Posterior cingulate gyrus (tissue), 11 donors: ENCODE measurements at regions not wholly inside any gene's neighbourhood (a gene's known extent, or its start where the extent isn't known, plus 50 kb on each side); places are given as distances from the start of the nearest gene placed in this dataset.
"Not testable (repeated sequence)": the region's sequence is repeated elsewhere in the genome, so short reads cannot be mapped to it uniquely, and the experiment has no call there.

Experiments used
- DNase-seq, 10 donors: peaks; one replicate each; pipeline versions ENCODE4 v3.0.0 to v3.0.0-alpha.2; 2020 to 2021; ENCODE audit warnings: mixed read lengths in 3 of 10
- intact Hi-C: fragments of 100-400 bp; cut with DNase I; formaldehyde crosslinking; loops from one replicate; pipeline ENCODE4 v1.15.1; 2023

GRCh38 chr4:27974881-27975280 lies 1114.2 kb downstream of the STIM2 start:
- DNase-seq, intact Hi-C loops: not testable (repeated sequence)

- not testable (repeated sequence) for DNase-seq
These were observed 1117.9 kb downstream of the STIM2 start for GRCh38 chr4:27978427-27979109.

GRCh38 chr4:27985522-27985921 lies 1124.9 kb downstream of the STIM2 start:
- no peak for DNase-seq
- intact Hi-C loops: no loop called here

More at GRCh38 chr4:27978427-27979109, 1117.9 kb downstream of the STIM2 start:
- intact Hi-C loops: not testable (repeated sequence)

- DNase-seq: no peak
- intact Hi-C loops: no loop called here
These were observed 1125.8 kb downstream of the STIM2 start for GRCh38 chr4:27986476-27986875.

- intact Hi-C loops: no loop called here
- no peak for DNase-seq
These were observed 1141.1 kb downstream of the STIM2 start for GRCh38 chr4:28001698-28002097.

- intact Hi-C loops: no loop called here
These were observed 1143.9 kb downstream of the STIM2 start for GRCh38 chr4:28004520-28004919.

GRCh38 chr4:28006021-28006420 lies 1145.4 kb downstream of the STIM2 start:
- intact Hi-C loops: no loop called here
- DNase-seq: peak in 2 of 10 donors; percentile 28 to 70

More at GRCh38 chr4:28004520-28004919, 1143.9 kb downstream of the STIM2 start:
- DNase-seq: no peak

GRCh38 chr4:28007693-28008092 lies 1147.1 kb downstream of the STIM2 start:
- peak in 2 of 10 donors; percentile 42 to 53 for DNase-seq
- intact Hi-C loops: no loop called here

- DNase-seq: no peak
- intact Hi-C loops: no loop called here
These were observed 1148.9 kb downstream of the STIM2 start for GRCh38 chr4:28009541-28009940.

- peak in 2 of 10 donors; percentile 19 to 45 for DNase-seq
- intact Hi-C loops: no loop called here
These were observed 1150.1 kb downstream of the STIM2 start for GRCh38 chr4:28010577-28011240.

GRCh38 chr4:28014469-28014868 lies 1153.8 kb downstream of the STIM2 start:
- intact Hi-C loops: no loop called here
- DNase-seq: peak in 1 of 10 donors; percentile 17

- intact Hi-C loops: no loop called here
- no peak for DNase-seq
These were observed 1155.4 kb downstream of the STIM2 start for GRCh38 chr4:28015996-28016395.

- intact Hi-C loops: not testable (repeated sequence)
- peak in 5 of 10 donors; percentile 6 to 83 (median 51) for DNase-seq
These were observed 1177.6 kb downstream of the STIM2 start for GRCh38 chr4:28038253-28038652.

GRCh38 chr4:28062562-28062961 lies 1201.9 kb downstream of the STIM2 start:
- intact Hi-C loops: no loop called here
- no peak for DNase-seq

- intact Hi-C loops: no loop called here
- peak in 2 of 10 donors; percentile 46 to 50 for DNase-seq
These were observed 1213.4 kb downstream of the STIM2 start for GRCh38 chr4:28073860-28074555.

- no peak for DNase-seq
- intact Hi-C loops: no loop called here
These were observed 1214.8 kb downstream of the STIM2 start for GRCh38 chr4:28075401-28075956.

- DNase-seq: peak in 2 of 10 donors; percentile 29 to 64
- intact Hi-C loops: not testable (repeated sequence)
These were observed 1216.6 kb downstream of the STIM2 start for GRCh38 chr4:28077203-28077602.

- no peak for DNase-seq
- intact Hi-C loops: no loop called here
These were observed 1222.2 kb downstream of the STIM2 start for GRCh38 chr4:28082686-28083390.

GRCh38 chr4:28092610-28093009 lies 1232.0 kb downstream of the STIM2 start:
- intact Hi-C loops: no loop called here
- DNase-seq: no peak

GRCh38 chr4:28093071-28093470 lies 1232.4 kb downstream of the STIM2 start:
- no peak for DNase-seq
- intact Hi-C loops: no loop called here
